Pancreas (tissue), 10 donors: ENCODE measurements at regions not wholly inside any gene's neighbourhood (a gene's known extent, or its start where the extent isn't known, plus 50 kb on each side); places are given as distances from the start of the nearest gene placed in this dataset.

Experiments used
- ATAC-seq, 4 donors: fragments of 200-7000 bp; cut with Tn5 transposase; one replicate each; pipeline versions ENCODE4 v1.8.0 to v1.9.1; 2020; ENCODE audit warnings: mild to moderate bottlenecking in 4 of 4, moderate library complexity in 4 of 4
- DNase-seq, 6 donors: peaks; one replicate each; pipeline ENCODE4 v3.0.0-alpha.2; 2020
- FAIRE-seq: peaks from 2 replicates; lab custom pipeline; 2012; peaks lifted over from hg19 to GRCh38; lab: Jason Lieb, UNC
- H3K27ac ChIP-seq, 4 donors: fragments of 200-600 bp; sonication (generic); 1 replicate in 3 of 4; 2 replicates in 1 of 4; pipeline versions ENCODE4 v1.5.0 to v1.8.0; 2020
- H3K27me3 ChIP-seq, 4 donors: fragments of 200-600 bp; one replicate each; pipeline ENCODE4 v1.8.0; 2021
- H3K36me3 ChIP-seq, 3 donors: fragments of 200-600 bp; sonication (generic) in 1 of 3; one replicate each; pipeline versions ENCODE4 v1.5.0 to v1.8.0; 2020 to 2021
- H3K4me1 ChIP-seq, 3 donors: fragments of 200-600 bp; one replicate each; pipeline ENCODE4 v1.8.0; 2021
- H3K4me3 ChIP-seq, 4 donors: fragments of 200-600 bp; sonication (generic) in 2 of 4; one replicate each; pipeline versions ENCODE4 v1.5.0 to v1.8.0; 2020 to 2021
- H3K9me3 ChIP-seq, 4 donors: fragments of 200-600 bp; one replicate each; pipeline ENCODE4 v1.8.0; 2021
- CTCF ChIP-seq, 4 donors: fragments of 200-600 bp; sonication (generic) in 3 of 4; IDR thresholded peaks; one replicate each; pipeline versions ENCODE4 v1.5.0 to v1.8.0; 2021; ENCODE audit warnings: antibody characterized with exemption in 4 of 4
- WGBS, 2 donors: extraction: QIAGEN DNeasy Blood & Tissue Kit; methylation state at CpG; one replicate each; pipeline ENCODE4 v1.1.7; 2013; 5-methylcytosine and 5-hydroxymethylcytosine counted together
- intact Hi-C, 3 donors: fragments of 100-400 bp; cut with DNase I; formaldehyde crosslinking; loops; one replicate each; pipeline versions ENCODE4 v1.11.1 to v1.14.2; 2022
- donor health status: healthy with polysubstance abuse.
- donor health status: DM: no; HTN: no; CAD: no; lungs with moderate emphysema.
- donor health status: DM: no; HTN: no; CAD: no.
- donor health status: control.
- donor health status: control.
- donor health status: Bipolar disorder and iron deficiency.
- donor health status: DM: yes; HTN: yes; CAD: no.
- donor health status: DM: no; HTN: no; CAD: no.
- donor health status: DM: no; HTN: no; CAD: no.
- donor health status: DM: yes; HTN: yes; CAD: no.

GRCh38 chr6:130647246-130647645 lies 180.0 kb upstream of the SMLR1 start:
- Histone ChIP-seq H3K4me1 (no peaks in the 10 kb centered on the region), H3K36me3 (no peaks in the 10 kb centered on the region), H3K27ac (no peak overlapping the region), H3K4me3 (no peak overlapping the region), H3K27me3 (no peaks in the 10 kb centered on the region), H3K9me3 (no peaks in the 10 kb centered on the region)
- DNase-seq (no peak), ATAC-seq (no peak), FAIRE-seq (no peak)
- no peak for TF ChIP-seq CTCF (IDR thresholded peaks at IDR 0.05)
- intact Hi-C loops = no loop called here

DNA sequence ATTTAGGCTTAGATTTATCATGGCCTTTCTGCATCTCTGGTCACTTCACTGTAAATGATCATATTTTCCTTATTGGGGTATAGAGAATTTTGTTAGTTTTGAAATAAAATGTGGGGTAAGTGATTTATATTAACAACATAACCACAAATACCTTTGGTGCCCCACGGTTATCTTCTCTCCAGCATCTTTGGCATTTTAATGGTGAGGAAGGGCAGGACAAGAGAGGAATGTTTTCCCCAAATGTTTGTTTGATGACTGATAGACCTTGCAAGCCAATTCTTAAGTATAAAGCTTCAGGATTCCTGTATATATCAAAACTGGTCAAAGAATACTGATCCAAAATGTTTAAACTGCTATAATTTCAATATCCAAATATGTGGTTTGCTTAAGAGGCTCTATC lies 171.6 kb upstream of the SMLR1 start:
- H3K27ac ChIP-seq = no peak overlapping the region
- H3K4me3 ChIP-seq = no peak overlapping the region
- no peaks in the 10 kb centered on the region for H3K9me3 ChIP-seq
- 62 to 67% methylated on average over 1 of the region's 1 CpG for WGBS, 2 donors
- H3K36me3 ChIP-seq = no peaks in the 10 kb centered on the region
- no peak for FAIRE-seq
- intact Hi-C loops = no loop called here
- H3K4me1 ChIP-seq = no peaks in the 10 kb centered on the region
- no peaks in the 10 kb centered on the region for H3K27me3 ChIP-seq
- ATAC-seq = no peak
- no peak for TF ChIP-seq CTCF (IDR thresholded peaks at IDR 0.05)
- DNase-seq = no peak

DNA sequence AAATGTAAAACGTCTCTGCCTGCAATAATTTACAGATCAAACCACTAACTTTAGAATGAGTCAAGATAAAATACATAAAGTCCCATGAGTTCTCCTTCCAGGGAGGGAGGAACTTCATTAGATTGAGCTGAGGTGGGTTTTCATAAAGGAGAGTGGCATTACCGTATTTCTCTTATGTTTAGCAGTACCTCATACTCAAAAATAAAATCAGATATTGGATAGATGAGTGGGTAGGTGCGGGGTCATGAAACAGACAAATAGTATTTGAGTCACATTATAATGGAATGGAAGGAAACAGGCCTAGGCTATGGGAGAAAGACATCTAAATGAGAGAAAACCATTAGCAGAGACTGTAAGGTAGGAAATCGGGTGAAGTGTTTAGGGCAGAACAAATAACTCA lies 166.1 kb upstream of the SMLR1 start:
- H3K27me3 ChIP-seq = no peaks in the 10 kb centered on the region
- H3K36me3 ChIP-seq = no peaks in the 10 kb centered on the region
- H3K4me3 ChIP-seq = no peak overlapping the region
- H3K4me1 ChIP-seq = no peaks in the 10 kb centered on the region
- ATAC-seq = no peak
- no peak for DNase-seq
- 52 to 59% methylated on average over 4 of the region's 4 CpGs for WGBS, 2 donors
- intact Hi-C loops = no loop called here
- no peak overlapping the region for H3K27ac ChIP-seq
- FAIRE-seq = no peak
- no peaks in the 10 kb centered on the region for H3K9me3 ChIP-seq
- TF ChIP-seq CTCF (IDR thresholded peaks at IDR 0.05) = no peak

GRCh38 chr6:130666786-130667185 lies 160.4 kb upstream of the SMLR1 start:
- no peaks in the 10 kb centered on the region for H3K36me3 ChIP-seq
- ATAC-seq (no peak), FAIRE-seq (no peak), DNase-seq (no peak)
- no peak for TF ChIP-seq CTCF (IDR thresholded peaks at IDR 0.05)
- H3K4me3 ChIP-seq = no peak overlapping the region
- H3K27me3 ChIP-seq = no peaks in the 10 kb centered on the region
- intact Hi-C loops = no loop called here
- 66 to 73% methylated on average over 2 of the region's 2 CpGs for WGBS, 2 donors
- H3K4me1 ChIP-seq = no peaks in the 10 kb centered on the region
- H3K9me3 ChIP-seq = no peaks in the 10 kb centered on the region
- H3K27ac ChIP-seq = no peak overlapping the region

GRCh38 chr6:130670142-130670541 lies 157.1 kb upstream of the SMLR1 start:
- 25 to 31% methylated on average over 6 of the region's 6 CpGs for WGBS, 2 donors
- ATAC-seq (peak in 1 of 4 donors; percentile 47), DNase-seq (no peak), FAIRE-seq (no peak)
- Histone ChIP-seq H3K4me1 (no peaks in the 10 kb centered on the region), H3K9me3 (no peaks in the 10 kb centered on the region), H3K27ac (no peak overlapping the region), H3K4me3 (no peak overlapping the region), H3K36me3 (no peaks in the 10 kb centered on the region), H3K27me3 (no peaks in the 10 kb centered on the region)
- no peak for TF ChIP-seq CTCF (IDR thresholded peaks at IDR 0.05)
- intact Hi-C loops = no loop called here
